HG02678 (cell line): ENCODE measurements at regions not wholly inside any gene's neighbourhood (a gene's known extent, or its start where the extent isn't known, plus 50 kb on each side); places are given as distances from the start of the nearest gene placed in this dataset.

Experiments used
- ATAC-seq: cut with Tn5 transposase; IDR thresholded peaks from one replicate; pipeline ENCODE4 v1.9.1; 2021; ENCODE audit warnings: mild to moderate bottlenecking, moderate library complexity; ENCODE audit not compliant: unreplicated experiment

GRCh38 chr15:77739591-77740378 is 107.1 kb upstream of the LINGO1 start:
- no peak for ATAC-seq

DNA sequence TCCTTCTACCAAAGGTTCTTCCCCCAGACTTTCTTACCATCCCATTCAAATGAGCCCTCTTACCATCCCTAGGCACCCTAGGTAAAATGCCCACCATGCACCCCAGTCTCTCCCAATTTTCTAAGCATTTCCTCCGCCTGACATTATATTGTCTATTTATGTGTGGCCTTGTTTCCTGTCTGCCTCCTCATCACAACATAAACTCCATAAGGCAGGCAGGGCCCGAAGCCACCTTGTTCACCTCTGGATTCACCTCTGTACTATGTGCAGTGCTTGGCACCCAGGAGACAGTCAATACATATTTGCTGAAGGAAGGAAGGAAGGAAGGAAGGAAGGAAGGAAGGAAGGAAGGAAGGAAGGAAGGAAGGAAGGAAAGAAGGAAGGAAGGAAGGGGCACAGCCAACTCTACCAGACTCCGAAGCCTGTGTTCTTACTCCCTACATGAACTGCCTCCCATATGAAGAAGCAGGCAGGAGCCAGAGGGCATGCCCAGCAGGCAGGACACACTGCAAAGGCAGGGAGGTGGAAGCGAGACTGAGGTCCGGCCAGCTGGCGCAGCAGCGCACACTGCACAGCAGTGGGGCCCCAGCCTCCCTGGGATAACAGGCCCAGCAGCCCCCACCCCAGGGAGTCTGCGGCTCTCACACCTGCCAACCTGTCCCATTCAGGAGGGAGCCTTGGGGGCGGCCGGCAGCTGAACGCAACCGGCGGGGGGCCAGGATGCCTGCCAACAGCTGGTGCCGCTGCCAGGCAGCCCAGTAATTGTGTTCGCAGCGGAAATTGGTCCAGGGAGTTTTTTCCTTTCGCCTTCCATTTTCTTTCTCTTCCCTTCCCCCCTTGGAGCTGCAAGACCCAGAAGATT is 106.0 kb upstream of the LINGO1 start:
- ATAC-seq: no peak

DNA sequence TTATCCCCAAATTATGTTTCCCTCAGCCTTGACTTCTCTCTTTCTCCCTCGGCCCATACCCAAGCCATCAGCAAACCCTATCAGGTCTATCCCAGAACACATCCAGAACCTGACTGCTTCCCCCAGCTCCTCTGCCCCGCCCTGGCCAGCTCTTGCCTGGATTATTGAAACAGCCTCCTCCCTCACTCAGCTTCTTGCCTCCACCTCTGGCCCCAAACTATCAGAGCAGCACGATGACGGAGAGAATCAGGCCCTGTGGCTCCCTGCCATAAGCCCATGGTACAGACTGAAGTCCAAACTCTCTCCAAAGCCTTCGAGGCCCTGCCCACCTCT is 105.3 kb upstream of the LINGO1 start:
- no peak for ATAC-seq

- ATAC-seq: no peak
Measured at GRCh38 chr15:77737238-77738037, 104.7 kb upstream of the LINGO1 start.

- ATAC-seq: no peak
Measured at GRCh38 chr15:77734306-77734705, 101.6 kb upstream of the LINGO1 start.

GRCh38 chr15:77733579-77734300 is 101.0 kb upstream of the LINGO1 start:
- no peak for ATAC-seq

- ATAC-seq: no peak
Measured at GRCh38 chr15:77732514-77733335, 100.0 kb upstream of the LINGO1 start.

GRCh38 chr15:77731945-77732344 is 99.2 kb upstream of the LINGO1 start:
- no peak for ATAC-seq

- ATAC-seq: no peak
Measured at GRCh38 chr15:77731067-77731466, 98.4 kb upstream of the LINGO1 start.

DNA sequence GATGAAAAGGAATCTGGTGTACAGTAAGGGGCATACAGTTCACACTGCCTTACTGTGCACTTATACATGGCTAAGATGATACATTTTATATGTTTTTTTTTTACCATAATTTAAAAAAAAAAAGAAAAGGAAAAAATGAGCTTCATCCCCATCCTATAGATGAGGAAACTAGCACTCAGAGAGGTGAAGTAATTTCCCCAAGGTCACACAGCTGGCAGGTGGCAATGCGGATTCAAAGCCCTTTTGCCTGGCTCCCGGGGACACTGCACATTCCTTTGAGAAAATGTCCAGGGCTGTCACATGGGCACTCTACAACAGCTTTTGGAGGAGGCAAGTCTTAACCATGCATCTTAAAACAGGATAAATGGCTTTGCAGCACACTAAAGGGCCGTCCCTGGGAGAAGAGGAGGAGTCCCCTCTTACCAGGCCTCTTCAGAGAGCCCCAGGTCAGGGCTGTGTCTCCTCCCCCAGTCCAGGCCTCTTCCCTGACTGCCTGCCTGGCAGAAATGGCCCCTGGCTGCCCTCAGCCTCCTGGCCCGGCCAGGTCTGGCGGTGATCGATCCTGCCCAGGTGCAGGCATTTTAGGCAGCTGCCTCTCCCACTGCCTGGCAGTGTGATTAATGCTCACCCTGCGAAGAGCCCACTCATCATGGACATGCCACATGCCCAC is 95.1 kb upstream of the LINGO1 start:
- no peak for ATAC-seq

DNA sequence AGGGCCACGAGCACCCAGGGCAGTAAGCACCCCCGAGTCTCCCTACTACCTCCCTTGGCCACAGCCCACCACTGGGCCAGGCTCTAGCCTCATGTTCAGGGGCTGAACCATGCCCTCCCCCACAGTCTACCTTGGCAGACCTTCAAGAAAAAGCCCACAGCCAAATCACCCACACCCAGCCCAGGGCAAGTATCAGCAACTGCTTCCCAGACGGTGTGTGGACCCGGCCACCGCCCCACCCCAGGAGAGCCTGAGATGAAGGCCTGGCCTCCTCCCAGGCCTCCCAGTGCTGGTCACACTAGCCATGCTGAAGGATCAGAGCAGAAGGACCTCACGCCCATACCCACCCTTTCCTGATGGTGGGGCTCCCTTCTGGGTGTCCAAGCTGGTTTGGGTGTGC is 92.0 kb upstream of the LINGO1 start:
- no peak for ATAC-seq

- ATAC-seq: no peak
Measured at GRCh38 chr15:77723756-77724155, 91.0 kb upstream of the LINGO1 start.

GRCh38 chr15:77722759-77723460 is 90.2 kb upstream of the LINGO1 start:
- no peak for ATAC-seq

DNA sequence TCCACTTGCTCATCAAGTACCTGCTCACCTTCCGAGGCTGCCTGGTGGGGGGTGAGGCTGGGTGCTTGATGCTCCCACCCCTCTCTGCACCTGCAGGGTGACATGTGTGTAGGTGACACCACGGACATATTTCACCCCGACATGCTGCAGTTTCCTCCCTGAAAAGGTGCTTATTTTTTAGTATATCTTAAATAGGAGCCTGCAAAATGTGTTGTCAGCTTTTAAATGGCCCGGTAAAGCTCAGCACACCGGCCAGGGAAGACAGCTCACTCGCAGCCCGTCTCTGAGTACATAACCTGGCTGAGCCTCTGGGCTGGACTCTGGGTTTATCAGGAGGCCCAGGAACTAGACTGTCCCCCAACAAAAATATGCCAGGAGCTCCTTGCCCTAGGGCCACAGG is 89.3 kb upstream of the LINGO1 start:
- ATAC-seq: no peak

DNA sequence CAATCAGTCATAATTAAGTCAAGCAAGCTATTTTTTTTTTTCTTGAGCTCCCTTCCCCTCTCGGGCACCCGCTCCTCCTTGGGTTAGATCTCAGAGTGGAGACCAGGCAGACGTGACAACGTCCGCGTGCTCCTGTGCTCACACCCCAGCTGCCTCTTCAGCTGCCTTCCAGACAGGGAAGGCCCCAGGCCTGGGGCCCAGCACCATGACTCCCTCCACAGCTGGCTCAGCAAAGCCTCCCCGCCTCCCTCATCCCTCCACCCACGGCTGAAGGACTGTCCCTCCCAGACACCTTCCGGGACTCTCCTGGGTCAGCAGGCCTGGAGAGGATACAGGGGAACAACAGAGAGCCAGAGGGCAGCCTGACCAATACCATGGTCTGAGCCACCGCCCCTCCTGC is 87.9 kb upstream of the LINGO1 start:
- no peak for ATAC-seq

DNA sequence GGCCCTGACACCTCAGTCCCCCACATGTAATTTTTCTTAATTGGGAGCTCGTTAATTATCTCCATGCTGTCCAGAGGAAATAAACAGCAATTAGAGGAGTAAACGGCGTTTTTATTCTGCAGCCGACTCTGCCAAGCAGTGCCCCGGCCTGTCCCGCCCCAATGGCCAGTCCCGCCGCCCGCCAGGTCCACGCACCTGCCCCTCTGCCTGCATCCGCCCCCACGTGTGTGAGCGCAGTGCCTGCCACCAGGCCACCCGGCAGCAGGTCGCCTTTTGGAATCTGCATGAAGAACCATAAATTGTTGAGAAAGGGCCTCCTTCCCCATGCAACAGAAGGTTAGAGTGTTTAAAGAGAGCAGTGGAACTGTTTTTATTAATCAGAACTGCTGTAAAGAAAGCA is 87.5 kb upstream of the LINGO1 start:
- no peak for ATAC-seq

GRCh38 chr15:77719450-77719849 is 86.7 kb upstream of the LINGO1 start:
- ATAC-seq: no peak

DNA sequence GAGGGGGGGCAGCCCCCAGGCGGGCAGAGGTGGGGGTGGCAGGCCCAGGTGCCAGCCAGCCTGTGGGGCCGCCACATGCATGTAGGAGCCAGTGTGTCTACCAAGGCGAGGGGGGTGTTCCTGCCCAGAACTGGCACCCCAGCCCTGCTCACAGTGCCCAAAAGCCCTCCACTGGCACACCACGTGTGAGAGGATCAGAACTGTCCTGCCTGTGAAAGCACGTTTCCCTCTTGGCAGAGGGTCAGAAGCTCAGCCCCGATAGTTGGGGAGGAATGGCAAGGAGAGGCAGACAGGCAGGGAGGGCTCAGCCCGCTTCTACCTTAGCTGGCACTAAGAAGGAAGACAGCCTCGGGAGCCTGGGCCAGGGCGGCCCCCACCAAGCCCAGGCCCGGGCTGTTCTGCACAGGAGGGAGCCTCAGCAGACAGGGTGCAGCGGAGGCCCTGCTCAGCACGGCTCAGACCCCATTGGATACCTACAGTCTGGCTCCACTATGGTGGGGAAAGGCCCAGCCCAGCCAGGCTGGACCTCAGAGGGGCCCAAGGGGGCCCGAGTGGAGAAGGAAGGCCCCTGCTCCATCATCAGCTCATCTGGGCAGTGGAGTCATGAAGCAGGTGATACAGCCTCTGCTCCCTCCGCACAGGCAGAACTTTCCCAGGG is 84.8 kb upstream of the LINGO1 start:
- no peak for ATAC-seq
